SK-N-SH treated with all-trans-retinoic acid at 6 μM for 48 hours (cell line): ENCODE measurements at regions not wholly inside any gene's neighbourhood (a gene's known extent, or its start where the extent isn't known, plus 50 kb on each side); places are given as distances from the start of the nearest gene placed in this dataset.

Experiments
- GLIS3 ChIP-seq: fragments of 250-450 bp; sonication (Bioruptor Pico); IDR thresholded peaks from 2 replicates; pipeline ENCODE4 v1.5.0; 2020; ENCODE audit warnings: mild to moderate bottlenecking, moderate library complexity
- OSR1 ChIP-seq: fragments of 250-450 bp; sonication (Bioruptor Pico); IDR thresholded peaks from 2 replicates; pipeline ENCODE4 v1.8.0; 2022; ENCODE audit warnings: moderate library complexity, mild to moderate bottlenecking, inconsistent platforms
- TCF4 ChIP-seq: fragments of 250-450 bp; sonication (Bioruptor Pico); IDR thresholded peaks from 2 replicates; pipeline ENCODE4 v1.8.0; 2021; ENCODE audit warnings: mild to moderate bottlenecking, moderate library complexity, borderline replicate concordance
- ZFP3 ChIP-seq: fragments of 250-450 bp; sonication (Bioruptor Pico); IDR thresholded peaks from 2 replicates; pipeline ENCODE4 v1.5.0; 2020; ENCODE audit warnings: mild to moderate bottlenecking, moderate library complexity
- ZFP30 ChIP-seq: fragments of 450-650 bp; formaldehyde crosslinking; IDR thresholded peaks from 2 replicates; pipeline ENCODE4 v1.5.0; 2022; ENCODE audit warnings: mild to moderate bottlenecking, moderate library complexity
- ZNF8 ChIP-seq: fragments of 450-650 bp; formaldehyde crosslinking; IDR thresholded peaks from 2 replicates; pipeline ENCODE4 v1.5.0; 2020; ENCODE audit warnings: mild to moderate bottlenecking, moderate library complexity
- TF ChIP-seq, protein P1 (sequence below): fragments of 250-450 bp; sonication (Bioruptor Pico); IDR thresholded peaks from 2 replicates; pipeline ENCODE4 v1.8.0; 2020; ENCODE audit warnings: mild to moderate bottlenecking, moderate library complexity, borderline replicate concordance
- TF ChIP-seq, protein P2 (sequence below): fragments of 250-450 bp; sonication (Bioruptor Pico); IDR thresholded peaks from 2 replicates; pipeline ENCODE4 v1.8.0; 2021; ENCODE audit warnings: low read depth, mild to moderate bottlenecking, moderate library complexity, borderline replicate concordance
- TF ChIP-seq, protein P3 (sequence below): fragments of 250-450 bp; sonication (Bioruptor Pico); IDR thresholded peaks from 2 replicates; pipeline ENCODE4 v1.5.1; 2020; ENCODE audit warnings: low read depth, mild to moderate bottlenecking, moderate library complexity

DNA sequence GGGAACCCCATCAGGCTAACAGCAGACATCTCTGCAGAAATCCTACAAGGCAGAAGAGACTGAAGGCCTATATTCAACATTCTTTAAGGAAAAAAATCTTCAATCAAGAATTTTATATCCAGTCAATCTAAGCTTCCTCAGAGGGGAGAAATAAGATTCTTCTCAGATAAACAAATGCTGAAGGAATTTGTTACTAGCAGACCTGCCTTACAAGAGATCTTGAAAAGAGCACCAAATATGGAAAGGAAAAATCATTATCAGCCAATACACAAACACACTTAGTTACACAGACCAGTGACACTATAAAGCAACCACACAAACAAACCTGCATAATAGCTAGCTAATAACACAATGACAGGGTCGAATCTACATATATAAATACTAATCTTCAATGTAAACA, 96.5 kb downstream of the SUCLG1 start:
- TF ChIP-seq, protein P1, sequence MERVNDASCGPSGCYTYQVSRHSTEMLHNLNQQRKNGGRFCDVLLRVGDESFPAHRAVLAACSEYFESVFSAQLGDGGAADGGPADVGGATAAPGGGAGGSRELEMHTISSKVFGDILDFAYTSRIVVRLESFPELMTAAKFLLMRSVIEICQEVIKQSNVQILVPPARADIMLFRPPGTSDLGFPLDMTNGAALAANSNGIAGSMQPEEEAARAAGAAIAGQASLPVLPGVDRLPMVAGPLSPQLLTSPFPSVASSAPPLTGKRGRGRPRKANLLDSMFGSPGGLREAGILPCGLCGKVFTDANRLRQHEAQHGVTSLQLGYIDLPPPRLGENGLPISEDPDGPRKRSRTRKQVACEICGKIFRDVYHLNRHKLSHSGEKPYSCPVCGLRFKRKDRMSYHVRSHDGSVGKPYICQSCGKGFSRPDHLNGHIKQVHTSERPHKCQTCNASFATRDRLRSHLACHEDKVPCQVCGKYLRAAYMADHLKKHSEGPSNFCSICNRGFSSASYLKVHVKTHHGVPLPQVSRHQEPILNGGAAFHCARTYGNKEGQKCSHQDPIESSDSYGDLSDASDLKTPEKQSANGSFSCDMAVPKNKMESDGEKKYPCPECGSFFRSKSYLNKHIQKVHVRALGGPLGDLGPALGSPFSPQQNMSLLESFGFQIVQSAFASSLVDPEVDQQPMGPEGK (CRISPR knock-in tag): no peak
- no peak for TF ChIP-seq OSR1 (CRISPR knock-in tag)
- TF ChIP-seq GLIS3 (CRISPR knock-in tag): no peak
- no peak for TF ChIP-seq ZNF8 (CRISPR knock-in tag)
- TF ChIP-seq, protein P2, sequence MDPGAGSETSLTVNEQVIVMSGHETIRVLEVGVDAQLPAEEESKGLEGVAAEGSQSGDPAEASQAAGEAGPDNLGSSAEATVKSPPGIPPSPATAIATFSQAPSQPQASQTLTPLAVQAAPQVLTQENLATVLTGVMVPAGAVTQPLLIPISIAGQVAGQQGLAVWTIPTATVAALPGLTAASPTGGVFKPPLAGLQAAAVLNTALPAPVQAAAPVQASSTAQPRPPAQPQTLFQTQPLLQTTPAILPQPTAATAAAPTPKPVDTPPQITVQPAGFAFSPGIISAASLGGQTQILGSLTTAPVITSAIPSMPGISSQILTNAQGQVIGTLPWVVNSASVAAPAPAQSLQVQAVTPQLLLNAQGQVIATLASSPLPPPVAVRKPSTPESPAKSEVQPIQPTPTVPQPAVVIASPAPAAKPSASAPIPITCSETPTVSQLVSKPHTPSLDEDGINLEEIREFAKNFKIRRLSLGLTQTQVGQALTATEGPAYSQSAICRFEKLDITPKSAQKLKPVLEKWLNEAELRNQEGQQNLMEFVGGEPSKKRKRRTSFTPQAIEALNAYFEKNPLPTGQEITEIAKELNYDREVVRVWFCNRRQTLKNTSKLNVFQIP: no peak
- TF ChIP-seq ZFP3: no peak
- TF ChIP-seq ZFP30 (CRISPR knock-in tag): no peak
- no peak for TF ChIP-seq TCF4 (CRISPR knock-in tag)
- TF ChIP-seq, protein P3, sequence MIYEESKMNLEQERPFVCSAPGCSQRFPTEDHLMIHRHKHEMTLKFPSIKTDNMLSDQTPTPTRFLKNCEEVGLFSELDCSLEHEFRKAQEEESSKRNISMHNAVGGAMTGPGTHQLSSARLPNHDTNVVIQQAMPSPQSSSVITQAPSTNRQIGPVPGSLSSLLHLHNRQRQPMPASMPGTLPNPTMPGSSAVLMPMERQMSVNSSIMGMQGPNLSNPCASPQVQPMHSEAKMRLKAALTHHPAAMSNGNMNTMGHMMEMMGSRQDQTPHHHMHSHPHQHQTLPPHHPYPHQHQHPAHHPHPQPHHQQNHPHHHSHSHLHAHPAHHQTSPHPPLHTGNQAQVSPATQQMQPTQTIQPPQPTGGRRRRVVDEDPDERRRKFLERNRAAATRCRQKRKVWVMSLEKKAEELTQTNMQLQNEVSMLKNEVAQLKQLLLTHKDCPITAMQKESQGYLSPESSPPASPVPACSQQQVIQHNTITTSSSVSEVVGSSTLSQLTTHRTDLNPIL: no peak
